H1 (cell line): ENCODE measurements at regions not wholly inside any gene's neighbourhood (a gene's known extent, or its start where the extent isn't known, plus 50 kb on each side); places are given as distances from the start of the nearest gene placed in this dataset.

Experiments
- CHD2 ChIP-seq: IDR thresholded peaks from 2 replicates; pipeline ENCODE4 v1.6.1; 2012; ENCODE audit warnings: low read length, improper control_type of control experiment
- CTCF ChIP-seq, 3 experiments: IDR thresholded peaks; 1 replicate in 2 of 3; 2 replicates in 1 of 3; pipeline versions ENCODE4 v1.5.1 to v1.6.1; 2011; ENCODE audit warnings: low read length in 3 of 3, mild to moderate bottlenecking in 3 of 3, inconsistent platforms in 2 of 3, low read depth in 1 of 3, moderate library complexity in 1 of 3; ENCODE audit not compliant: insufficient read depth in 1 of 3; ENCODE audit errors: control extremely low read depth in 1 of 3
- EZH2 ChIP-seq: fragments of 200-600 bp; sonication (generic); IDR thresholded peaks from 2 replicates; pipeline ENCODE4 v1.7.1; 2012; ENCODE audit warnings: low read depth, mild to moderate bottlenecking, moderate library complexity, low read length, inconsistent platforms; ENCODE audit not compliant: severe bottlenecking
- GABPA ChIP-seq: IDR thresholded peaks from 2 replicates; pipeline ENCODE4 v1.6.1; 2011; ENCODE audit warnings: mild to moderate bottlenecking, low read length, moderate library complexity, borderline replicate concordance; ENCODE audit not compliant: insufficient read depth
- JUND ChIP-seq: IDR thresholded peaks from 2 replicates; pipeline ENCODE4 v1.6.1; 2011; ENCODE audit warnings: mild to moderate bottlenecking, improper control_type of control experiment, low read length
- POLR2AphosphoS5 ChIP-seq: IDR thresholded peaks from 2 replicates; pipeline ENCODE4 v1.6.1; 2011; ENCODE audit warnings: low read depth, low read length
- POU5F1 ChIP-seq: IDR thresholded peaks from 2 replicates; pipeline ENCODE4 v1.6.1; 2011; ENCODE audit warnings: low read depth, mild to moderate bottlenecking, low read length, moderate library complexity
- RFX5 ChIP-seq: IDR thresholded peaks from 2 replicates; pipeline ENCODE4 v1.6.1; 2011; ENCODE audit warnings: low read depth, low read length, improper control_type of control experiment, borderline replicate concordance
- RXRA ChIP-seq: IDR thresholded peaks from 2 replicates; pipeline ENCODE4 v1.6.1; 2011; ENCODE audit warnings: low read depth, mild to moderate bottlenecking, low read length, moderate library complexity; ENCODE audit not compliant: insufficient read depth
- SP4 ChIP-seq: IDR thresholded peaks from 2 replicates; pipeline ENCODE4 v1.6.1; 2012; ENCODE audit warnings: low read length, inconsistent platforms
- TBP ChIP-seq: IDR thresholded peaks from 2 replicates; pipeline ENCODE4 v1.6.1; 2011; ENCODE audit warnings: low read depth, low read length, improper control_type of control experiment
- TF ChIP-seq, protein P1 (sequence below): IDR thresholded peaks from 2 replicates; pipeline ENCODE4 v1.6.1; 2012; ENCODE audit warnings: inconsistent platforms
- TF ChIP-seq, protein P2 (sequence below): IDR thresholded peaks from 2 replicates; pipeline ENCODE4 v1.6.1; 2012; ENCODE audit warnings: inconsistent platforms

DNA sequence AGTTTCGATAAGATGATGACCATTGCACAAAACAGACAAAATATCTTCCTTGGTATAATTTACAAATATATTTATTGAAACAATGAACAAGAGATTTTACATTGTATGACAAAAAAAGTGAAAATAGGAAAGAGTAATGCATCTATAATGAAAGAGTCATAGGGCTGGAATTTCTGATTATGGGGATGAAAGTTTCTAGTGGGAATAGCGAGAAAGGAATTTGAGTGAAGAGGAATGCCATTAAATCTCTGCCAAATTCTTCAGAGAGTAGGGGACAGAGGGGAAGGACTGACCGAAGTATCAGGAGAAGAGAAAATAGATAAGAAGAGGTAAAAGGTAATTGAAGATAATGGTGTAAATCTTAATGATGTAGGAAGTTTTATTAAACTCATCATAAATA is 125.4 kb downstream of the VGLL3 start:
- no peak for TF ChIP-seq SP4
- TF ChIP-seq CTCF (IDR thresholded peaks at IDR 0.05; ENCODE audit: control extremely low read depth in 1 of 3, insufficient read depth in 1 of 3, low read depth in 1 of 3, low read length in 3 of 3): no peak
- no peak for TF ChIP-seq JUND
- TF ChIP-seq RXRA: no peak
- TF ChIP-seq POLR2AphosphoS5: no peak
- no peak for TF ChIP-seq EZH2
- TF ChIP-seq TBP: no peak
- TF ChIP-seq GABPA: no peak
- TF ChIP-seq, protein P1, sequence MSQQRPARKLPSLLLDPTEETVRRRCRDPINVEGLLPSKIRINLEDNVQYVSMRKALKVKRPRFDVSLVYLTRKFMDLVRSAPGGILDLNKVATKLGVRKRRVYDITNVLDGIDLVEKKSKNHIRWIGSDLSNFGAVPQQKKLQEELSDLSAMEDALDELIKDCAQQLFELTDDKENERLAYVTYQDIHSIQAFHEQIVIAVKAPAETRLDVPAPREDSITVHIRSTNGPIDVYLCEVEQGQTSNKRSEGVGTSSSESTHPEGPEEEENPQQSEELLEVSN: no peak
- TF ChIP-seq POU5F1: no peak
- TF ChIP-seq, protein P2, sequence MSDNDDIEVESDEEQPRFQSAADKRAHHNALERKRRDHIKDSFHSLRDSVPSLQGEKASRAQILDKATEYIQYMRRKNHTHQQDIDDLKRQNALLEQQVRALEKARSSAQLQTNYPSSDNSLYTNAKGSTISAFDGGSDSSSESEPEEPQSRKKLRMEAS: no peak
- no peak for TF ChIP-seq CHD2
- no peak for TF ChIP-seq RFX5
